ENCODE measurements at regions not wholly inside any gene's neighbourhood (a gene's known extent, or its start where the extent isn't known, plus 50 kb on each side); places are given as distances from the start of the nearest gene placed in this dataset.

DNA sequence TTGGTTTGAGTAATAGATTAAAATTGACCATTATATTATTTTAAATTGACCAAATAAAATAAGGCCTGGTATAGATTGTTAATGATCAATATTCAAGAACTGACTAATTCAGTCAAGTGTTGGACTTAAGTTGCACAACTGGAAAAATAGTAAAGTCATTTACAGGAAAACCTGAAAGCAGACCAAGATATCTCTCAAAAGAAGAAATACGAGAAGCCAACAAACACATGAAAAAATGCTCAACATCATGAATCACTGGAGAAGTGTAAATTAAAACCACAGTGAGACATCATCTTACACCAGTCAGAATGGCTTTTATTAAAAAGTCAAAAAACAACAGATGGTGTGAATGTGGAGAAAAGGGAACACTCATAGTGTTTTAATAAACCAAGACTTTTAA, 80.4 kb upstream of the MALRD1 start:
- TF ChIP-seq, protein P1, sequence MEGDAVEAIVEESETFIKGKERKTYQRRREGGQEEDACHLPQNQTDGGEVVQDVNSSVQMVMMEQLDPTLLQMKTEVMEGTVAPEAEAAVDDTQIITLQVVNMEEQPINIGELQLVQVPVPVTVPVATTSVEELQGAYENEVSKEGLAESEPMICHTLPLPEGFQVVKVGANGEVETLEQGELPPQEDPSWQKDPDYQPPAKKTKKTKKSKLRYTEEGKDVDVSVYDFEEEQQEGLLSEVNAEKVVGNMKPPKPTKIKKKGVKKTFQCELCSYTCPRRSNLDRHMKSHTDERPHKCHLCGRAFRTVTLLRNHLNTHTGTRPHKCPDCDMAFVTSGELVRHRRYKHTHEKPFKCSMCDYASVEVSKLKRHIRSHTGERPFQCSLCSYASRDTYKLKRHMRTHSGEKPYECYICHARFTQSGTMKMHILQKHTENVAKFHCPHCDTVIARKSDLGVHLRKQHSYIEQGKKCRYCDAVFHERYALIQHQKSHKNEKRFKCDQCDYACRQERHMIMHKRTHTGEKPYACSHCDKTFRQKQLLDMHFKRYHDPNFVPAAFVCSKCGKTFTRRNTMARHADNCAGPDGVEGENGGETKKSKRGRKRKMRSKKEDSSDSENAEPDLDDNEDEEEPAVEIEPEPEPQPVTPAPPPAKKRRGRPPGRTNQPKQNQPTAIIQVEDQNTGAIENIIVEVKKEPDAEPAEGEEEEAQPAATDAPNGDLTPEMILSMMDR (conservative IDR thresholded peaks at IDR 0.05; ENCODE audit: low read length), result no peak

DNA sequence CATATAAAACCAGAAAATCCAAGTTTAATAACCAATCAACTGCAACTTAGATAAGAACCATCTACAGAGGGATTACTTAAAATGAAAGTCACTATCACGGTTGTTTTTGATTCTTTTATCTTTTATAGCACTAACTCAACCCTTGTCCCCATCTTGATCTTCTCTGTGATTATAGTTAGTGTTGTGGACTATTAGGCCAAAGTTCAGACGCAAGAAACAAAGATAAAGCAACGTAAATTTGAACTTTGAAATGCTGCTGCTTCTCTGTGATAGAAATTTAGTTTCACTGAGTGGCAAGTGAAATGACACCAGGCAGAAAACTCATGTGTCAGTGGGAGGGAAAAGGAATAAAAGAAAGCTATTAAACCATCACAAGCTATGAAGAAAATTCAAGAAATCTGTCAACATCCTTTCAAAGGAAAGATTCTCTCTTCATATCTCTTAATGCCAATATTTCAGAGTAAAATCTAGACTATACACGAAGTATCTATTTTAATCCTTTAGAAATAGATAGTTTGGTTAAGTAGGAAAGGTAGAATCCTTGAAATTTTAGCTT, 71.8 kb upstream of the MALRD1 start:
- TF ChIP-seq, protein P1 (conservative IDR thresholded peaks at IDR 0.05; ENCODE audit: low read length), result no peak
- DNase-seq (ENCODE audit: low read depth), result no peak
- no peak overlapping the region for H3K4me3 ChIP-seq (ENCODE audit: low read length)

More for the DNA sequence above, 80.4 kb upstream of the MALRD1 start:
- no peak overlapping the region for H3K4me3 ChIP-seq (ENCODE audit: low read length)
- no peak for DNase-seq (ENCODE audit: low read depth)

DNA sequence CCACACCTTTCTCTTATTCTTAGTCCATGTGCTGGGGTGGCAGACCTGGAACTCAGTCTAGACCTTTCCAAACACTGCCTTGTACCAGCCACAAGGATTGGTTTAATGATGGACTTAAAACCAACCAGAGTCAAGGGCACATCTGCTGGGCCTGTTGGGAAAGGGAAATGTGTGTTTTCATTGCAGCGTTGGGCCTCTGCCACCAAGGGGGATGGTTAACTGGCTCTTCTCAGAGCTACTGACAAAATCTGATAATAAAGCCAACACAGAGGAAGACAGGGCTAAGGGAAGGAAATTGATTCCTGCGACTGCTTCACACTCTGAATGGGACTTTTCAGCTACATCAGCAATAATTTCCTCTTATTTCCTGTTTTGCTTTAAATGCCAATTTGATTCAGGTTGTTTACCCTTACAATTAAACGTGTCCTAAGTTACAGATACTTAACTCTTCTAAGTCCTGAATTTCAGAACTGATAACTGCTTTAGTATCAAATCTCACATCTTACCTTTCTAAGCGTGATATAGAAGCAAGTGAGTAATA, 68.4 kb upstream of the MALRD1 start:
- TF ChIP-seq, protein P1 (conservative IDR thresholded peaks at IDR 0.05; ENCODE audit: low read length), result no peak
- no peak overlapping the region for H3K4me3 ChIP-seq (ENCODE audit: low read length)
- DNase-seq (ENCODE audit: low read depth), result no peak

DNA sequence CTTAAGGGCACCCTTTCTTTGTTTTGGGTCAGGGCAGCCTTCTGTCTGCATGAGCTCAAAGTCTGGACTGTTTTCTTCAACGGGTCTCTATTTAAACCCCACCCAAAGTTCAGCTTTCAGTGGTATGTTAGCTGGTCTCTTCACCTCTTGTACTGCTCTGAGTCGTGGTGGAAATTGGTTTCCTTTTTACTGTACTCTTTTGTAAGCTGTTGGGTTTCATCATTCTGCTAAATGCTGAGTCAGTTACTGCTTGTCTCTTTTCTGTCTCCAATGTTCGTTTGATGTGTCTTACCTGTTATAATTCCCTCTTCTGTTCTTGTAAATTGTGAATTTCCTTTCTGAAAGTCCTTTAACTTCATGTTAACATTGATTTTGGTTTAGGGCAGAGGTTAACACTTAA, 64.1 kb upstream of the MALRD1 start:
- no peak for DNase-seq (ENCODE audit: low read depth)
- TF ChIP-seq, protein P1 (conservative IDR thresholded peaks at IDR 0.05; ENCODE audit: low read length), result no peak
- H3K4me3 ChIP-seq (ENCODE audit: low read length), result no peak overlapping the region

DNA sequence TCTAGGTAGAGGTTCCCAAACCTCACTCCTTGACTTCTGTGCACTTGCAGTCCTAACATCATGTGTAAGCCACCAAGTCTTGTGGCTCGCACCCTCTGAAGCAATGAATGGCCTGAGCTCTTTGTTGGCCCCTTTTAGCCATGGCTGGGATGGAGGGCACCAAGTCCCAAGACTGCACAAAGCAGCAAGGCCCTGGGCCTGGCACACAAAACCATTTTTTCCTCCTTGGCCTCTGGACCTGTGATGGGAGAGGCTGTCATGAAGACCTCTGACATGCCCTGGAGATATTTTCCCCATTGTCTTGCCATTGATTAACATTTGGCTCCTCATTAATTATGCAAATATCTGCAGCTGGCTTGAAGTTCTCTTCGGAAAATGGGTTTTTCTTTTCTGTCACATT, 60.3 kb upstream of the MALRD1 start:
- no peak for DNase-seq (ENCODE audit: low read depth)
- TF ChIP-seq, protein P1 (conservative IDR thresholded peaks at IDR 0.05; ENCODE audit: low read length), result no peak
- no peak overlapping the region for H3K4me3 ChIP-seq (ENCODE audit: low read length)
